A673 (cell line): ENCODE measurements at regions not wholly inside any gene's neighbourhood (a gene's known extent, or its start where the extent isn't known, plus 50 kb on each side); places are given as distances from the start of the nearest gene placed in this dataset.

ENCODE experiments used
- BruUV-seq: library from RNA; stranded (reverse); fragments of 400-500 nt; replicated peaks from 2 replicates; lab custom pipeline; 2021; lab: Mats Ljungman, UMichigan
- CTCF ChIA-PET: fragments of 300-600 bp; sonication (Branson Sonifier 250); formaldehyde crosslinking; loops from one replicate; lab custom pipeline; 2022; ENCODE audit warnings: antibody characterized with exemption; lab: Charles Lee
- POLR2A ChIA-PET: fragments of 300-600 bp; sonication (Branson Sonifier 250); formaldehyde crosslinking; loops from one replicate; lab custom pipeline; 2022; ENCODE audit warnings: antibody characterized with exemption; ENCODE audit not compliant: low non-redundant PET; lab: Charles Lee
- DNase-seq: peaks from one replicate; pipeline ENCODE4 v3.0.0-alpha.2; 2015; ENCODE audit warnings: low spot score
- H3K27ac ChIP-seq: fragments of 200-600 bp; sonication (generic); 2 replicates; pipeline ENCODE4 v1.5.1; 2016; ENCODE audit warnings: mixed run types, low read depth, mild to moderate bottlenecking, mixed read lengths, antibody characterized with exemption, low read length; ENCODE audit not compliant: poor library complexity, severe bottlenecking
- H3K27me3 ChIP-seq: fragments of 200-600 bp; sonication (generic); replicated peaks from 2 replicates; pipeline ENCODE4 v1.6.1; 2017; ENCODE audit warnings: mixed run types, low read depth, mild to moderate bottlenecking, mixed read lengths, antibody characterized with exemption, low read length; ENCODE audit not compliant: insufficient read depth, poor library complexity
- H3K36me3 ChIP-seq: fragments of 200-600 bp; sonication (generic); 2 replicates; pipeline ENCODE4 v1.6.1; 2016; ENCODE audit warnings: mixed run types, mild to moderate bottlenecking, mixed read lengths, antibody characterized with exemption, low read length; ENCODE audit not compliant: insufficient read depth, poor library complexity, severe bottlenecking
- H3K4me1 ChIP-seq: fragments of 200-600 bp; sonication (generic); 2 replicates; pipeline ENCODE4 v1.6.1; 2017; ENCODE audit warnings: mixed run types, mild to moderate bottlenecking, mixed read lengths, antibody characterized with exemption, low read length; ENCODE audit not compliant: insufficient read depth, poor library complexity, severe bottlenecking
- H3K4me3 ChIP-seq: fragments of 200-600 bp; sonication (generic); 2 replicates; pipeline ENCODE4 v1.5.1; 2016; ENCODE audit warnings: low read depth, mixed run types, mild to moderate bottlenecking, mixed read lengths, low read length; ENCODE audit not compliant: poor library complexity, severe bottlenecking
- H3K9me3 ChIP-seq: fragments of 200-600 bp; sonication (generic); 2 replicates; pipeline ENCODE4 v1.6.1; 2016; ENCODE audit warnings: mixed run types, low read depth, mild to moderate bottlenecking, mixed read lengths, antibody characterized with exemption, low read length; ENCODE audit not compliant: poor library complexity, severe bottlenecking
- EZH2 ChIP-seq: fragments of 200-600 bp; sonication (generic); IDR thresholded peaks from 2 replicates; pipeline ENCODE4 v1.6.1; 2017; ENCODE audit warnings: borderline replicate concordance, low read depth, mild to moderate bottlenecking, mixed read lengths, antibody characterized with exemption, low read length; ENCODE audit not compliant: poor library complexity, severe bottlenecking
- intact Hi-C: fragments of 100-400 bp; cut with micrococcal nuclease; formaldehyde crosslinking; loops from one replicate; pipeline ENCODE4 v1.10.0; 2022; ENCODE audit not compliant: unreplicated experiment
- TF ChIP-seq, protein P1 (sequence below): fragments of 300-800, 200-600 bp; sonication (generic); conservative IDR thresholded peaks from 2 replicates; pipeline ENCODE4 v1.5.1; 2017; ENCODE audit warnings: low read depth, mild to moderate bottlenecking, antibody characterized with exemption, low read length, moderate library complexity, mixed read lengths

DNA sequence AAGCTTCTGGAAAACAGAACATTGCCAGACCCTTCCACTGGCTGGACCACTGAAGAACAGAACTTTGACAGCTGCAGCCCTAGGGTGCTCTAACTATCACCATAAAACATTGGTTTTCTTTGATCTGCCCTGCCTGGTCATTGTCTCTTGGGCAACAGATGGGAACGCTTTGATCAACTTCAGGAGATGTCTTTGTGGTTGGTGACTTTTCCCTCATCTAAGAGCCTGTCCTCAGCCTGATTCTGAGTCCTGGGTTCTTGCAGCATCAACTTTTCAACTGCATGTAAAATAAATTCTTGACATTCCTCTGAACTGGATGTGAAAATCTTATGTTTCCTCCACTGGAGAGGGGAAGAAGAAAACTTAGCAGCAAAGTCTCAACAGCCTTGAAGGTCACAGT, 53.1 kb upstream of the ZNRF2 start:
- no TSS peak for BruUV-seq
- Histone ChIP-seq H3K4me3 (no peak overlapping the region), H3K36me3 (no peaks in the 10 kb centered on the region), H3K27ac (no peak overlapping the region), H3K27me3 (no peaks in the 10 kb centered on the region), H3K9me3 (no peaks in the 10 kb centered on the region), H3K4me1 (no peaks in the 10 kb centered on the region)
- intact Hi-C loops: no loop called here
- ChIA-PET POLR2A (no interaction called here), CTCF (no interaction called here)
- no peak for DNase-seq
- no peak for TF ChIP-seq EZH2
- TF ChIP-seq, protein P1, sequence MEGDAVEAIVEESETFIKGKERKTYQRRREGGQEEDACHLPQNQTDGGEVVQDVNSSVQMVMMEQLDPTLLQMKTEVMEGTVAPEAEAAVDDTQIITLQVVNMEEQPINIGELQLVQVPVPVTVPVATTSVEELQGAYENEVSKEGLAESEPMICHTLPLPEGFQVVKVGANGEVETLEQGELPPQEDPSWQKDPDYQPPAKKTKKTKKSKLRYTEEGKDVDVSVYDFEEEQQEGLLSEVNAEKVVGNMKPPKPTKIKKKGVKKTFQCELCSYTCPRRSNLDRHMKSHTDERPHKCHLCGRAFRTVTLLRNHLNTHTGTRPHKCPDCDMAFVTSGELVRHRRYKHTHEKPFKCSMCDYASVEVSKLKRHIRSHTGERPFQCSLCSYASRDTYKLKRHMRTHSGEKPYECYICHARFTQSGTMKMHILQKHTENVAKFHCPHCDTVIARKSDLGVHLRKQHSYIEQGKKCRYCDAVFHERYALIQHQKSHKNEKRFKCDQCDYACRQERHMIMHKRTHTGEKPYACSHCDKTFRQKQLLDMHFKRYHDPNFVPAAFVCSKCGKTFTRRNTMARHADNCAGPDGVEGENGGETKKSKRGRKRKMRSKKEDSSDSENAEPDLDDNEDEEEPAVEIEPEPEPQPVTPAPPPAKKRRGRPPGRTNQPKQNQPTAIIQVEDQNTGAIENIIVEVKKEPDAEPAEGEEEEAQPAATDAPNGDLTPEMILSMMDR: no peak

DNA sequence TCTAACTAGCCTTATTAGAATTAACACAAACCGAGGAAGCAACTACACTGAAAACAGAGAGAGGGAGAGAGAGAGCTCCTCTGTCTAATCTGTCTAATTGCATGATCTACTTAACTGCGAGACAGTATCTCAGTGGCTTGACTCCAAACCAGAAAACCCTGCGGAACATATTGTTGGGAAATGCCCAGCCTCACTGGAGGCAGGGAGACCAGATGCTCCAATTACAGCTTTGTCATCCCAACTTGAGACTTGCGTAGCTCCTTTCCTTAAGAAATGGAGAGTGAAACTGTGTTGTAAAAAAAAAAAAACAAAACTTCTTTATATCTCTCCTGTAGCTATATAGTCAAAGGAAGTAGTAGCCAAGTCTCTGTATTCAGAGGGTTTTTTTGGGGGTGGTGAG, 52.0 kb upstream of the ZNRF2 start:
- no peaks in the 10 kb centered on the region for H3K9me3 ChIP-seq
- CTCF ChIA-PET: no interaction called here
- BruUV-seq: no TSS peak
- POLR2A ChIA-PET: interaction anchor here (0.7 kb wide), 1 partner anchor 8 kb away, joined by 3 read pairs; no protein-coding TSS in a partner anchor
- H3K4me1 ChIP-seq: no peaks in the 10 kb centered on the region
- no peak overlapping the region for H3K4me3 ChIP-seq
- H3K27me3 ChIP-seq: no peaks in the 10 kb centered on the region
- DNase-seq: no peak
- no peak overlapping the region for H3K27ac ChIP-seq
- H3K36me3 ChIP-seq: no peaks in the 10 kb centered on the region
- intact Hi-C loops: no loop called here
- TF ChIP-seq, protein P1: no peak
- TF ChIP-seq EZH2: no peak
